ENCODE measurements at regions not wholly inside any gene's neighbourhood (a gene's known extent, or its start where the extent isn't known, plus 50 kb on each side); places are given as distances from the start of the nearest gene placed in this dataset.
A peak's percentile ranks its signal among the peaks of the same experiment; 100 is the strongest.

GRCh38 chr5:126106029-126106428, 317.2 kb upstream of the GRAMD2B start:
- DNase-seq (ENCODE audit: low read depth in 1 of 2, low spot score in 1 of 2), result no peak
- Histone ChIP-seq H3K4me2 (no peak overlapping the region), H3K27ac (no peak overlapping the region), H3K9me3 (no peaks in the 10 kb centered on the region), H3K4me3 (no peak overlapping the region), H3K4me1 (no peaks in the 10 kb centered on the region)
- no peak for ATAC-seq
- FAIRE-seq, result no peak
- ChIA-PET CTCF (no interaction called here), POLR2A (no interaction called here)
- WGBS (ENCODE audit: missing lambda C conversion rate), result 33% methylated on average over 3 of the region's 3 CpGs
- no peak for TF ChIP-seq FOXS1 (CRISPR knock-in tag; IDR thresholded peaks at IDR 0.05)
- no peak for TF ChIP-seq FOSB (CRISPR knock-in tag; IDR thresholded peaks at IDR 0.05)
- no peak for TF ChIP-seq PBX3 (IDR thresholded peaks at IDR 0.05)
- no peak for TF ChIP-seq FOSL2 (IDR thresholded peaks at IDR 0.05)
- peak; percentile 43; the same call in 1 of the 2 replicates for TF ChIP-seq FOSL2 (CRISPR knock-in tag; IDR thresholded peaks at IDR 0.05)
- no peak for TF ChIP-seq NR3C1 (IDR thresholded peaks at IDR 0.05)
- TF ChIP-seq HES2 (IDR thresholded peaks at IDR 0.05), result no peak

- no peaks in the 10 kb centered on the region for H3K4me1 ChIP-seq
- H3K4me3 ChIP-seq, result no peak overlapping the region
- no peak for FAIRE-seq
- no peak for ATAC-seq
- no peak overlapping the region for H3K27ac ChIP-seq
- CTCF ChIA-PET, result no interaction called here
- 44% methylated on average over 2 of the region's 2 CpGs for WGBS (ENCODE audit: missing lambda C conversion rate)
- no peak for DNase-seq (ENCODE audit: low read depth in 1 of 2, low spot score in 1 of 2)
- POLR2A ChIA-PET, result no interaction called here
- no peak overlapping the region for H3K4me2 ChIP-seq
- TF ChIP-seq ZSCAN20 (CRISPR knock-in tag; IDR thresholded peaks at IDR 0.05) (no peak), EHMT2 (IDR thresholded peaks at IDR 0.05; ENCODE audit: low read depth) (no peak)
- no peaks in the 10 kb centered on the region for H3K9me3 ChIP-seq
Observed at GRCh38 chr5:126107381-126107780, 315.8 kb upstream of the GRAMD2B start.

GRCh38 chr5:126108470-126108869, 314.7 kb upstream of the GRAMD2B start:
- Histone ChIP-seq H3K9me3 (no peaks in the 10 kb centered on the region), H3K27ac (no peak overlapping the region), H3K4me2 (no peak overlapping the region), H3K4me3 (no peak overlapping the region), H3K4me1 (no peaks in the 10 kb centered on the region)
- TF ChIP-seq HOXB5 (CRISPR knock-in tag; IDR thresholded peaks at IDR 0.05) (no peak), MAZ (IDR thresholded peaks at IDR 0.05; ENCODE audit: borderline replicate concordance, low read depth, low read length) (no peak), CBX2 (IDR thresholded peaks at IDR 0.05; ENCODE audit: borderline replicate concordance, low read depth) (no peak), JUNB (IDR thresholded peaks at IDR 0.05) (no peak), RCOR1 (IDR thresholded peaks at IDR 0.05; ENCODE audit: low read depth, low read length) (no peak), EHMT2 (IDR thresholded peaks at IDR 0.05; ENCODE audit: low read depth) (no peak), E2F6 (IDR thresholded peaks at IDR 0.05; ENCODE audit: borderline replicate concordance, low read depth) (no peak), FOSL2 (IDR thresholded peaks at IDR 0.05) (no peak), FOSL2 (CRISPR knock-in tag; IDR thresholded peaks at IDR 0.05) (no peak), CHD4 (IDR thresholded peaks at IDR 0.05; ENCODE audit: borderline replicate concordance) (no peak), RARB (CRISPR knock-in tag; IDR thresholded peaks at IDR 0.05) (no peak), FOXS1 (CRISPR knock-in tag; IDR thresholded peaks at IDR 0.05) (no peak)
- CTCF ChIA-PET, result interaction anchor here (0.6 kb wide), 1 partner anchor 75 kb away, joined by 4 read pairs; no protein-coding TSS in a partner anchor
- no peak for DNase-seq (ENCODE audit: low read depth in 1 of 2, low spot score in 1 of 2)
- POLR2A ChIA-PET, result no interaction called here
- 15% methylated on average over 5 of the region's 5 CpGs for WGBS (ENCODE audit: missing lambda C conversion rate)
- ATAC-seq, result no peak
- no peak for FAIRE-seq

- Histone ChIP-seq H3K4me3 (no peak overlapping the region), H3K9me3 (no peaks in the 10 kb centered on the region), H3K4me2 (no peak overlapping the region), H3K4me1 (no peaks in the 10 kb centered on the region), H3K27ac (no peak overlapping the region)
- 3% methylated on average over 2 of the region's 2 CpGs for WGBS (ENCODE audit: missing lambda C conversion rate)
- ATAC-seq, result no peak
- ChIA-PET CTCF (no interaction called here), POLR2A (no interaction called here)
- no peak for DNase-seq (ENCODE audit: low read depth in 1 of 2, low spot score in 1 of 2)
- FAIRE-seq, result no peak
- no peak for TF ChIP-seq HEYL (CRISPR knock-in tag; IDR thresholded peaks at IDR 0.05)
- TF ChIP-seq RCOR1 (IDR thresholded peaks at IDR 0.05; ENCODE audit: low read depth, low read length), result no peak
- no peak for TF ChIP-seq EHF (CRISPR knock-in tag; IDR thresholded peaks at IDR 0.05)
- no peak for TF ChIP-seq NR3C1 (IDR thresholded peaks at IDR 0.05)
- no peak for TF ChIP-seq EP300 (IDR thresholded peaks at IDR 0.05)
- TF ChIP-seq TFCP2L1 (CRISPR knock-in tag; IDR thresholded peaks at IDR 0.05), result no peak
- TF ChIP-seq GATA3 (IDR thresholded peaks at IDR 0.05; ENCODE audit: borderline replicate concordance), result no peak
- TF ChIP-seq, protein P1, sequence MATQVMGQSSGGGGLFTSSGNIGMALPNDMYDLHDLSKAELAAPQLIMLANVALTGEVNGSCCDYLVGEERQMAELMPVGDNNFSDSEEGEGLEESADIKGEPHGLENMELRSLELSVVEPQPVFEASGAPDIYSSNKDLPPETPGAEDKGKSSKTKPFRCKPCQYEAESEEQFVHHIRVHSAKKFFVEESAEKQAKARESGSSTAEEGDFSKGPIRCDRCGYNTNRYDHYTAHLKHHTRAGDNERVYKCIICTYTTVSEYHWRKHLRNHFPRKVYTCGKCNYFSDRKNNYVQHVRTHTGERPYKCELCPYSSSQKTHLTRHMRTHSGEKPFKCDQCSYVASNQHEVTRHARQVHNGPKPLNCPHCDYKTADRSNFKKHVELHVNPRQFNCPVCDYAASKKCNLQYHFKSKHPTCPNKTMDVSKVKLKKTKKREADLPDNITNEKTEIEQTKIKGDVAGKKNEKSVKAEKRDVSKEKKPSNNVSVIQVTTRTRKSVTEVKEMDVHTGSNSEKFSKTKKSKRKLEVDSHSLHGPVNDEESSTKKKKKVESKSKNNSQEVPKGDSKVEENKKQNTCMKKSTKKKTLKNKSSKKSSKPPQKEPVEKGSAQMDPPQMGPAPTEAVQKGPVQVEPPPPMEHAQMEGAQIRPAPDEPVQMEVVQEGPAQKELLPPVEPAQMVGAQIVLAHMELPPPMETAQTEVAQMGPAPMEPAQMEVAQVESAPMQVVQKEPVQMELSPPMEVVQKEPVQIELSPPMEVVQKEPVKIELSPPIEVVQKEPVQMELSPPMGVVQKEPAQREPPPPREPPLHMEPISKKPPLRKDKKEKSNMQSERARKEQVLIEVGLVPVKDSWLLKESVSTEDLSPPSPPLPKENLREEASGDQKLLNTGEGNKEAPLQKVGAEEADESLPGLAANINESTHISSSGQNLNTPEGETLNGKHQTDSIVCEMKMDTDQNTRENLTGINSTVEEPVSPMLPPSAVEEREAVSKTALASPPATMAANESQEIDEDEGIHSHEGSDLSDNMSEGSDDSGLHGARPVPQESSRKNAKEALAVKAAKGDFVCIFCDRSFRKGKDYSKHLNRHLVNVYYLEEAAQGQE (IDR thresholded peaks at IDR 0.05), result no peak
- TF ChIP-seq FOSB (CRISPR knock-in tag; IDR thresholded peaks at IDR 0.05), result no peak
- TF ChIP-seq, protein P2, sequence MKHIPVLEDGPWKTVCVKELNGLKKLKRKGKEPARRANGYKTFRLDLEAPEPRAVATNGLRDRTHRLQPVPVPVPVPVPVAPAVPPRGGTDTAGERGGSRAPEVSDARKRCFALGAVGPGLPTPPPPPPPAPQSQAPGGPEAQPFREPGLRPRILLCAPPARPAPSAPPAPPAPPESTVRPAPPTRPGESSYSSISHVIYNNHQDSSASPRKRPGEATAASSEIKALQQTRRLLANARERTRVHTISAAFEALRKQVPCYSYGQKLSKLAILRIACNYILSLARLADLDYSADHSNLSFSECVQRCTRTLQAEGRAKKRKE (CRISPR knock-in tag; IDR thresholded peaks at IDR 0.05; ENCODE audit: low read depth), result no peak
- TF ChIP-seq KDM5A (IDR thresholded peaks at IDR 0.05), result no peak
Observed at GRCh38 chr5:126115059-126115629, 308.1 kb upstream of the GRAMD2B start.
